GM19452 (cell line): ENCODE measurements at regions not wholly inside any gene's neighbourhood (a gene's known extent, or its start where the extent isn't known, plus 50 kb on each side); places are given as distances from the start of the nearest gene placed in this dataset.
"Not testable (repeated sequence)": the region's sequence is repeated elsewhere in the genome, so short reads cannot be mapped to it uniquely, and the experiment has no call there.

Experiments used
- ATAC-seq: cut with Tn5 transposase; IDR thresholded peaks from one replicate; pipeline ENCODE4 v1.9.1; 2021; ENCODE audit not compliant: unreplicated experiment

DNA sequence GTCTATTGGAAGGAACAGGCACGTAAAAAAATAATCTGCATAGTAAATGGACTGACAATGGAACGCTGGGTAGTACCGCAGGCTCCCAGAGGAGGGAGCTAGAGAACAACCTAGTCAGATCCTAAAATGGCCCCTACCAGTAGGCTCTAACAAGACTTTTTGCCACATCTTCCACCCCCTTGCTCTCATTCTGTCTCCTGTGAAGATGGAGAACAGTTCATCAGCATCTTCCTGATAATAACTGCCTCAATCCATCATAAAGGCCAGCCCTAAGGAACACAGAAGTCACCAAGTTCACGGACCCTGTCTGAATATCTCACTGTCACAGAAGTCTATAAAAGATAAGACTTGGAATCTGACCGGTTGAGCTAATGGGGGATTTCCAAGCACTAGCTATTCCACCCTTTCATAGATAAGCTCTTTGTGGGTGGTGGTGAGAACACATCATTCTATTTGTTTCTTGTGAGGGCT, 133.4 kb downstream of the SLC1A3 start:
- no peak for ATAC-seq

DNA sequence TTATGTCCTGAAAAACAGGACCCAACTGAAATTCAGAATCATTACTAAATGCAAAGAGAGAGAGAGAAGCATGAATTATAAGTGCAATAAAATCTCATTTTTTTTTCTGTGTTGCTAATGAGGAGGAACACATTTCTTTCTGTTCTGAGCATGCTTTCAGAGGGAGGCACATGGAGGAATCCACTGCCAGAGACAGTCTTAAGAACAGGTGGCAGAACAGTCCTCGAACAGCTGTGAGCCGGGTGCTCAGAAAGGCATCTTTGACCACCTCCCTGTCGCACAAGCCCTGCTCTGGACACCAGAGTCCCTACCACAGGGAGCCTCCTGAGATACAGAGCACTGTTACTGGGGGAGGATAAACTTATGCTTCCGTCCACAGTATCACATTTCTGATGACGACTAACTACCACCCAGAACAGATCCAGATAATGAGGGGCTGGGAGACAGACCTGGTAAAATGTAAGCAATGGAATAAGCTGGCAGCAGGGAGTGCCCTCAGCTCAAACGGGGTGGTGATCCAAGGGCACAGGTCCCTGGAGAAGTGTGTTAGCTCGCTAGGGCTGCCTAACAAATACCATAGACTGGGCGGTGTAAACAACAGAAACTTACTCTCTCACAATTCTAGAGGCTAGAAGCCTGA, 134.0 kb downstream of the SLC1A3 start:
- no peak for ATAC-seq

DNA sequence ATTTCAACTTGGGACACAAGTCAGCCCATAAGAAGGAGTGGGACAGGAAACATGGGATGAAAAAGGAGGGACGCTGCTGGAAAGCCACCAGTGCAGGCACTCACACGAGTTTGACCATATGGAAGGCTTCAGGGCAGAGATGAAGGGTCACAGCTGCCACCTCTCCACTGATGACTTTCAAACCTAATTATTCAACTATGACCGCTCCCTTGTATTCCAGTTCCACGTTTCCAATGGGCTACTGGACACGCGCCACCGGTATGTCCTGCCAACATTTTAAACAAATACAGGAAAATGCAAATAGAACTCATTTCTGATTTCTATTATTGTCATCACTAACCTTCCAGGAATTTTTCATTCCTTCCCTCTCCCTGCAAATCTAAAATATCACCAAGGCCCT, 134.7 kb downstream of the SLC1A3 start:
- no peak for ATAC-seq

DNA sequence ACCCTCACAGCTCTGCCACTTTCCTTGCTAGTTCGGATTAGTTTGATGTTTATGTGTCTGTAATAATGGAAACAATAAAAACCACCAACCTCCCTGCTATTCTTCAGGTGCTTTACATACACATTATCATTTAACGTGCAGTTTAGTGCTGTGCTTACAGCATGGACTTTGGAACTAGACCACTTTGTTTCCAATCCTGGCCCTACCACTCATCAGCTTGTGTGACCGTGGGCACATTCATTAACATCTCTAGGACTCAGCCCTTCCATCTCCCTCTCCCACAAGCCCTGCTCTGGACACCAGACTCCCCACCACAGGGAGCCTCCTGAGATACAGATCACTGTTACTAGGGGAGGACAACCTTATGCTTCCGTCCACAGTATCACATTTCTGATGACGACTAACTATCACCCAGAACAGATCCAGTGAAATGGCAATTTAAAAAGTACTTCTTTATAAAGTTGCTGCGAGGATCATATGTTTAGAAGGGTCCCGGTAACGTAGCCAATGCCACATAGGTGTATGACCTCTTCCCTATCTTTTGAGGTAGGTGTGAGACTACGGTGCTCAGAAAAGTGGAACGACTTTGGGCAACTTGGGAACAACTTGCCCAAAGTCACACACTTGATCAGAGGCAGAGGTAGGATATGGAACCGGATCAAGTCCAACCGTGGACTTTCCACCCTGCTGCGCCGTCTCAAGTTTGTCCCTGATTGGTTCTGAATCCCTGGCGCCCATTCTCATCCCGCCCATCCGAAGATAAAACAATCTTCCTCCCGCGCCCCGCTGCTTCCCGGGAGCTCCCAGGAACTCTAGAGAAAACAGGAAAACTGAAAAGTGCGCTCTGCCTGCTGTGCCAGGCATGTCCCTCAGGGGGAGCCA, 132.4 kb upstream of the NIPBL start:
- peak; percentile 26 for ATAC-seq

- ATAC-seq = peak; percentile 77
Observed at GRCh38 chr5:36744773-36745589, 131.6 kb upstream of the NIPBL start.

- not testable (repeated sequence) for ATAC-seq
Observed at GRCh38 chr5:36747794-36748193, 128.8 kb upstream of the NIPBL start.

DNA sequence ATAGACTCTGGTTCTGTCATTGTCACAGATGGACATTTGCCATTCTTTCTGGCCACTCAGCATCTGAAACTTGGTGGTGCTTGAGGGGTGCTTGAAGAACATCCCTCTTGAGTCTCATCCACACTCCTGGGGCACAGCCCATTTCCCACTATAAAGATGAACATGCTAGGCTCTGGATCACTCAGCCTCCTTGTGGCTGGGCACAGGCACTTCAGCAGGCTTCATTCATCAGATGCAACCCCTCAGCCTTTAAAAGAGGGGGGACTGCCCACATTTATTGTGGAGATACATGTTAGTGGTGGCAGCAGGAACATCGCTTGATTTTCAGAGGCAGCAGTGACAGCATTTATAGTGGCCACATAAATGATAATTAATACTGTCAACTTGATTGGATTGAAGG, 124.7 kb upstream of the NIPBL start:
- no peak for ATAC-seq

- no peak for ATAC-seq
Observed at GRCh38 chr5:36755342-36755741, 121.2 kb upstream of the NIPBL start.

GRCh38 chr5:36755920-36756488, 120.6 kb upstream of the NIPBL start:
- ATAC-seq = no peak

DNA sequence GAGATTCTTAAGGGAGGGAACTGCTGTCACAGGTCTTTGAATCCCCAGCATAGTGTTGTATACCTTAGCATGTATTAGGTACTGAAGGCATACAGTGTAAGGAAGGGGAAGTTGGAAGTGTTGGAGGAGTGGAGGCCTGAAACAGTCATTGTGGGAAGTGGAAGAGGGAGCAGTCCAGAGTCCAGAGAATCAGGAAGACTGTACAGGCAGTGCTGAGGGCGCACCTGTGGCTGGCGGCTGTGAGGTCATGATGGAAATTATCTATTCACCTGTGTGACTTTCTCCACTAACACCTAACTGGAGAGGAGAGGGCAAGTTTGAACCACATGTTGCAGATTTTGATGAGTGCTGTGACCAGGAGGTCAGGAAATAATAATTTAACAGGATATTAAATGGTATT, 119.7 kb upstream of the NIPBL start:
- ATAC-seq = no peak

GRCh38 chr5:36759117-36759516, 117.5 kb upstream of the NIPBL start:
- ATAC-seq = no peak

DNA sequence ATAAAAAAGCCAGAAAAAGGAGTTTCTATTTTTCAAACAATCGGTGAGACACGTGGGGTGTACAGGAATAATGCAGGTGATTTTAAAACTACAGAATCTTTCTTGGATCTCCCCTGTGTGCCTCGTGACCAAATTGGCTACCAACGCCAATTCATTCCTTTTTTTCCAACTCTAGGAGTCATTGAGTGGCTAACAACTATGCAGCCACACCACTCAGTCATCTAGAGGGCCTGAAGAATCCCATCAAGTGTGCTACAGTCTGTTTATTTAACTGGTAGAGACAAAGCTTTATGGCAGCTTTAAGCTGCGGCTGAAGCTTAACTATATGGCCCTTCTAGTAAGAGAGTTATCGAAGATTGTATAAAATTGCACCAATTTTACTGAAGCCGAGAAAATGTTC, 113.1 kb upstream of the NIPBL start:
- no peak for ATAC-seq

- no peak for ATAC-seq
Observed at GRCh38 chr5:36765876-36766275, 110.7 kb upstream of the NIPBL start.

GRCh38 chr5:36766981-36767380, 109.6 kb upstream of the NIPBL start:
- ATAC-seq = no peak

DNA sequence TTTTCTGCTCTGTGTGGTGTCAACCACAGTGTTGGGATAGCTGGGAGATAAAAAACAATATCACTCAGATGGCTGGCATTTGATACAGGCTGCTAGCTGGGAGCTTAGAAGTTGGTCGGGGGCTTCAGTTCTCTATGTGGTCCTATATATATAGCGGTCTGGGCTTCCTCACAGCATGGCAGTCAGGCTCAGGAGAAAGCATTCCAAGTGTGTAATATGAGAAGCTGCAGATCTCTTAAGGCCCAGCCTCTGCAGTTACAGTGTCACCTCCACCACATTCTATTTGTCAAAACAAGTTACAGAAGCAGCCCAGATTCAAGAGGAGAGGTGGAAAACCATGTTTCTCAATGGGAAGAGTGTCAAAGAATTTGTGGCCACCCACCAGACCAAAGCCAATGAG, 108.1 kb upstream of the NIPBL start:
- ATAC-seq = no peak

- ATAC-seq = no peak
Observed at GRCh38 chr5:36769129-36769770, 107.3 kb upstream of the NIPBL start.

DNA sequence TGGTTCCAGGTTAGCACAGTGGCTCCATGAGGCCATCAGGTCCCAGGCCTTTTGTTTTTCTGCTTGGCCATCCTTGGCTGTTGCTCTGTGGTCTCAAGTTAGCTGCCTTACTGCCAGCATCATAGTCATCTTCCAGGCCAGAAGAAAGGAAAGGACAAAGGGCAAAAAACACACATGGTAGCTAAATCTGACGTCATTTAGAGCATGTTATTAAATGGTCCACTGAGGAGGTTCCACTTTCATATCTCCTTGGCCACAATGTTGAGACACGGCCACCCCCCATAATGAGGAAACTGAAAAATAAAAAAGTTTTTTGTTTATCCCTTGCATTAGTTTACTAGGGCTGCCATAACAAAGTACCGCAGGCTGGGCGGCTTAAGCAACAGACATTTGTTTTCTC, 106.4 kb upstream of the NIPBL start:
- ATAC-seq = no peak

DNA sequence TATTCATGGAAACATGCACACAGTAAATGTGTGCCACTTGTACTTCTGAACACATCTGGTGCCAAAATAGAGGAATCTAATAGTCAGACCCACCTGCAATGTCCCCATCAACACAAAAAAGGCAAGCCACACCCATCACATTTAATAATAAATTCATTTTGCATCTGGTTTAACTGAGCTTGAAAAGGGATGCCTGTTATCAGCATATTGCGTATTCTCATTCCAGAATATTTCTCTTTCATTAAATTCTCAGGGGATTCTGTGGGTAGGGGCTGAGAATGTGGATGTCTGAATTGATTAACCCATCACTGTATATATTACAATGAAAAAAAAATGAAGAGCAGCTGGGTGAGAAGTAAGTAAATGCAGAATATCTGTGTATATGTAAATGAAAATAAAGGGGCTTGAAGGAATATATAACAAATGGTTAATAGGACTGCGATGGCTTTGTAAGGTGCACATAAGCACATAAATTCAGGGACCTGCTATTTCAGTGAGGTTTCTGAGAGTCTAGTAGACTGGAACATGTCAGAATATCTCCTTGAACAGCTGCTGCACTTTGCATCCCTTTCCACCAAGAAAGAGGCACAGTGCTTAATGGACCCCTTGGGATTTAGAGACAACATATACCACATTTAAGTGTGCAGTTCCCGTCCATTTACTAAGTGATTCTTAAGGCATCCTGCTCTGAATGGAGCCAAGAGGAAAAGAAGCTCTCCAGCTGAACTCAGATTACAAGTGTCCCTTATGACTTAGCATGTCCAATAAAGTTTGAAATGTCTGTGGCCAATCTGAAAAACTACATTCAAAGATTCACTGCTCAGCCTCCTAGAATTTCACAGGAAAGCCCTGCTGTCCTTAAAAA, 104.1 kb upstream of the NIPBL start:
- no peak for ATAC-seq

- ATAC-seq = no peak
Observed at GRCh38 chr5:36777105-36777757, 99.3 kb upstream of the NIPBL start.
